Heart left ventricle (tissue), 16 donors: ENCODE measurements at regions not wholly inside any gene's neighbourhood (a gene's known extent, or its start where the extent isn't known, plus 50 kb on each side); places are given as distances from the start of the nearest gene placed in this dataset.

Experiments
- ATAC-seq, 4 donors: fragments of 200-7000 bp; cut with Tn5 transposase; one replicate each; pipeline ENCODE4 v1.9.1; 2020 to 2022; ENCODE audit warnings: moderate library complexity in 4 of 4, mild to moderate bottlenecking in 3 of 4, moderate number of reproducible peaks in 1 of 4
- DNase-seq, 5 donors: peaks; one replicate each; pipeline ENCODE4 v3.0.0-alpha.2; 2020
- H3K27ac ChIP-seq, 12 donors: fragments of 200-600 bp; sonication (generic) in 4 of 12; one replicate each; pipeline versions ENCODE4 v1.5.0 to v1.8.0; 2016 to 2022; ENCODE audit warnings: mild to moderate bottlenecking in 2 of 12
- H3K27me3 ChIP-seq, 9 donors: fragments of 200-600 bp; sonication (generic) in 2 of 9; one replicate each; pipeline versions ENCODE4 v1.5.1 to v1.8.0; 2016 to 2022; ENCODE audit warnings: mild to moderate bottlenecking in 3 of 9
- H3K36me3 ChIP-seq, 9 donors: fragments of 200-600 bp; sonication (generic) in 2 of 9; one replicate each; pipeline versions ENCODE4 v1.5.0 to v1.8.0; 2018 to 2022; ENCODE audit warnings: mild to moderate bottlenecking in 2 of 9
- H3K4me1 ChIP-seq, 12 donors: fragments of 200-600 bp; sonication (generic) in 4 of 12; one replicate each; pipeline versions ENCODE4 v1.5.0 to v1.8.0; 2016 to 2022; ENCODE audit warnings: mild to moderate bottlenecking in 3 of 12
- H3K4me3 ChIP-seq, 12 donors: fragments of 200-600 bp; sonication (generic) in 4 of 12; one replicate each; pipeline versions ENCODE4 v1.5.0 to v1.8.0; 2017 to 2022; ENCODE audit warnings: mild to moderate bottlenecking in 9 of 12, moderate library complexity in 4 of 12
- H3K9me3 ChIP-seq, 12 donors: fragments of 200-600 bp; sonication (generic) in 4 of 12; one replicate each; pipeline versions ENCODE4 v1.5.0 to v1.8.0; 2016 to 2022; ENCODE audit warnings: mild to moderate bottlenecking in 1 of 12
- POLR2A ChIP-seq, 2 donors: fragments of 450-650 bp; IDR thresholded peaks; one replicate each; pipeline ENCODE4 v1.6.1; 2017; ENCODE audit warnings: antibody characterized with exemption in 2 of 2, mild to moderate bottlenecking in 2 of 2, moderate library complexity in 2 of 2
- WGBS, 4 donors: extraction: QIAGEN DNeasy Blood & Tissue Kit in 2 of 4; methylation state at CpG; one replicate each; pipeline versions ENCODE4 v1.1.5 to v1.1.7; 2013 to 2018; 5-methylcytosine and 5-hydroxymethylcytosine counted together
- intact Hi-C, 10 donors: fragments of 100-400 bp; cut with DNase I; formaldehyde crosslinking; loops; one replicate each; pipeline versions ENCODE4 v1.11.1 to v1.14.2; 2022
- TF ChIP-seq, protein P1 (sequence below), 12 donors: fragments of 200-600 bp; sonication (generic) in 4 of 12; IDR thresholded peaks; one replicate each; pipeline versions ENCODE4 v1.5.0 to v1.8.0; 2018 to 2022; ENCODE audit warnings: antibody characterized with exemption in 12 of 12, mild to moderate bottlenecking in 5 of 12
- donor health status: ischemic (EF 13 %, LVEDD 7.1; RV severe dilation, severe dysfunction).
- donor health status: healthy with polysubstance abuse.
- donor health status: DM: no; HTN: yes; CAD: no.
- donor health status: DM: no; HTN: no; CAD: no.
- donor health status: ischemic (EF 25% LVEDD 6.9; RV normal size, moderate dysfunction).
- donor health status: ischemic (EF 25% LVEDD 5.7; RV mildly dilated, moderate dysfunction).
- donor health status: healthy.
- donor health status: DM: yes; HTN: yes; CAD: no.
- donor health status: ischemic (EF 35%, LVEDD 5.7; RV mildly dilated, moderate dysfunction).
- donor health status: nonischemic (EF 11% LVEDD 7.7; RV severe dilation, severe dysfunction).
- donor health status: DM: yes; HTN: yes; CAD: no.
- donor health status: PGD.
- donor health status: ischemic (EF 29% LVEDD 5.4; RV normal size, mild dysfunction).
- donor health status: nonischemic (EF 23%, LVEDD 6.1; RV moderate dilation, normal function).

DNA sequence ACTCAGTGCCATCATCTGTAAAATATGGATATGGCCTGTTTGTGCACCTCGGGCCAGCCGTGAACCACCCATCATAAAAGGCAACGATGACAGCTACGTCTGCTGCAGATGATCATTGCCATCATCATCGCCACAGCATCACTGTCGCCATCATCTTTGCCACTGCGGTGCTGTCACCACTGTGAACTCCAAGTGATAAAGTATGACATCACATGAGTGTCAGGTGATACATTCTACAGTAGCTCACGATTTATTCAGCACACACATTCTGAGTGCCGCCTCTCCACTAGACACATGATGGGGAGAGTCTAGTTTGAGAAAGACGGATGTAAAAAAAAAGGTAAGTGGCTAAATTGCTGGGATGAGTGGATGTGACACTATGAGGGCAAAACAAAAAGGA, 755.4 kb upstream of the RAB6C start:
- H3K4me1 ChIP-seq, result no peaks in the 10 kb centered on the region
- TF ChIP-seq POLR2A (IDR thresholded peaks at IDR 0.05), result no peak
- TF ChIP-seq, protein P1, sequence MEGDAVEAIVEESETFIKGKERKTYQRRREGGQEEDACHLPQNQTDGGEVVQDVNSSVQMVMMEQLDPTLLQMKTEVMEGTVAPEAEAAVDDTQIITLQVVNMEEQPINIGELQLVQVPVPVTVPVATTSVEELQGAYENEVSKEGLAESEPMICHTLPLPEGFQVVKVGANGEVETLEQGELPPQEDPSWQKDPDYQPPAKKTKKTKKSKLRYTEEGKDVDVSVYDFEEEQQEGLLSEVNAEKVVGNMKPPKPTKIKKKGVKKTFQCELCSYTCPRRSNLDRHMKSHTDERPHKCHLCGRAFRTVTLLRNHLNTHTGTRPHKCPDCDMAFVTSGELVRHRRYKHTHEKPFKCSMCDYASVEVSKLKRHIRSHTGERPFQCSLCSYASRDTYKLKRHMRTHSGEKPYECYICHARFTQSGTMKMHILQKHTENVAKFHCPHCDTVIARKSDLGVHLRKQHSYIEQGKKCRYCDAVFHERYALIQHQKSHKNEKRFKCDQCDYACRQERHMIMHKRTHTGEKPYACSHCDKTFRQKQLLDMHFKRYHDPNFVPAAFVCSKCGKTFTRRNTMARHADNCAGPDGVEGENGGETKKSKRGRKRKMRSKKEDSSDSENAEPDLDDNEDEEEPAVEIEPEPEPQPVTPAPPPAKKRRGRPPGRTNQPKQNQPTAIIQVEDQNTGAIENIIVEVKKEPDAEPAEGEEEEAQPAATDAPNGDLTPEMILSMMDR (IDR thresholded peaks at IDR 0.05), result no peak
- no peak for ATAC-seq

DNA sequence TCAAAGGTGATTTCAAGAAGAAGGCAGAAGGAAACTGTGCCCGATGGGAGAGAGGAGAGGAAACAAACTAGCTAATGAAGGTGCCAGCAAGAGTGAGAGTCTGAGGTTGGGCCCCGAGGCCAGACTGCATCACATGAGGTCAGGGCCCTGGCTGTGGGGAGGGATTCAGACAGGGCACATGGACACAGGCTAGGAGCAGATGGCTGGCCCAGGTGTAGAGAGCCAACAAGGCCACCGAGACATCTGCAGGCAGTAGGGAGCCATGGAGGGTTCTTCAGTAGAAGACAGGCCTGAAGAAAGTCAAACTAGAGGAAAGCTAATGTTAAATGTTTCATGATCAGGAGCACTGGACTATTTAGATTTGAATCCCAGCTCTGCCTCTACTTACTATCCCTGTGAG, 755.0 kb upstream of the RAB6C start:
- Histone ChIP-seq H3K27ac (no peak overlapping the region), H3K27me3 (peaks cover 0 to 3% (median 0%) of the 10 kb centered on the region in 9 donors), H3K9me3 (no peaks in the 10 kb centered on the region), H3K36me3 (no peaks in the 10 kb centered on the region), H3K4me3 (no peak overlapping the region), H3K4me1 (no peaks in the 10 kb centered on the region)
- intact Hi-C loops, result no loop called here
- DNase-seq (no peak), ATAC-seq (no peak)
- no peak for TF ChIP-seq POLR2A (IDR thresholded peaks at IDR 0.05)
- TF ChIP-seq, protein P1 (IDR thresholded peaks at IDR 0.05), result no peak
- WGBS, 4 donors, result 80 to 95% (median 86%) methylated on average over 3 of the region's 3 CpGs

More for the DNA sequence above, 755.4 kb upstream of the RAB6C start:
- H3K27me3 ChIP-seq, result peaks cover 0 to 5% (median 0%) of the 10 kb centered on the region in 9 donors
- WGBS, 4 donors, result 73 to 85% (median 78%) methylated on average over 10 of the region's 10 CpGs
- no peaks in the 10 kb centered on the region for H3K9me3 ChIP-seq
- no peak overlapping the region for H3K4me3 ChIP-seq
- no peak for DNase-seq
- no peak overlapping the region for H3K27ac ChIP-seq
- intact Hi-C loops, result no loop called here
- H3K36me3 ChIP-seq, result no peaks in the 10 kb centered on the region

DNA sequence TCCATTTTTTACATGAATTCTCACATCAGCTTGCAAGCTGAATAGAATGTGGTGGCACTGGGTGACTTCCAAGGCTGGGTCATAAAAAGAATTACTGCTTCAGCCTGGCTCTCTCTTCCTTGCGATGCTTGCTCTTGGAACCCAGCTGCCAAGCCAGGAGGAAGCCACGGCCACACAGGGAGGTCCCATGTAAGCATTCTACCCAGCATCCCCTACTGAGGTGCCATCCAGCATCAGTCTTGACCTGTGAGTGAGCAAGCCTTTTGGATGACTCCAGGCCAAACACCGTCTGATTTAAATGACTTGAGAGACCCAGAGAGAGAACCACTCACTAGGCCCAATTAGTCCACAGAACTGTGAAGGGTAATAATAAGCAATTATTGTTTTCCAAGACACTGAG, 750.3 kb upstream of the RAB6C start:
- no peak overlapping the region for H3K27ac ChIP-seq
- DNase-seq (no peak), ATAC-seq (no peak)
- no peaks in the 10 kb centered on the region for H3K36me3 ChIP-seq
- H3K9me3 ChIP-seq, result no peaks in the 10 kb centered on the region
- TF ChIP-seq, protein P1 (IDR thresholded peaks at IDR 0.05), result no peak
- no peak for TF ChIP-seq POLR2A (IDR thresholded peaks at IDR 0.05)
- H3K27me3 ChIP-seq, result no peaks in the 10 kb centered on the region
- no peak overlapping the region for H3K4me3 ChIP-seq
- H3K4me1 ChIP-seq, result no peaks in the 10 kb centered on the region
- intact Hi-C loops, result no loop called here
- 62 to 89% (median 64%) methylated on average over 3 of the region's 3 CpGs for WGBS, 4 donors

DNA sequence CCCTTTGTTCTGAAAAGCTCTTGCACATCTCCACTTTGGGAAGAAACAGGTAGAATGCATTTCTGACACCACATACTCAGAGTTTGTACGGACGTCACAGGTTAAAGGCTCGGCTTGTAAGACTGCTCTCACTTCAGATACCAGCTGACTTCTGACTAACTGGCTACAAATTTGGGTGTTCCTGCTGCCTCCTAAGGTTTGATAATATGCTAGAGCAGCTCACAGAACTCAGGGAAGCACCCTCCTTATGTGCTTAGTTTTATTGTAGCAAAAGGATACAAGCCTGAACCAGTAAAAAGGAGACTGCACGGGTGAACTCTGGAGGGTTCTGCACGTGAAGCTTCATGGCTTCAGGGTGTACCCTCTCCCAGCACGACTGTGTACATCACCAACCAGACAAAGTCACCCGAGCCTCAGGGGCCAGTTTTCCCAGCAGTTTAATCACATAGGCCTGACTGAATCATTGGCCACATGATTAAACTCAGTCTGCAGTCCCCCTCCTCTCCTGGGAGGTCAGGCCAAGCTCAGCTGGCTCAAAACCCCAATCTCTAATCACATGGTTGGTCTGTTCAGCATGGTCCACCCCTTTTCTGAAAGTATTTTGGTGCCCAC, 749.5 kb upstream of the RAB6C start:
- H3K4me1 ChIP-seq, result no peaks in the 10 kb centered on the region
- H3K9me3 ChIP-seq, result no peaks in the 10 kb centered on the region
- intact Hi-C loops, result loop anchor here in 2 of 10 donors (10.0 kb wide), 1 partner anchor 495 kb away; no protein-coding TSS in a partner anchor
- ATAC-seq (no peak), DNase-seq (no peak)
- no peak overlapping the region for H3K4me3 ChIP-seq
- no peak for TF ChIP-seq POLR2A (IDR thresholded peaks at IDR 0.05)
- TF ChIP-seq, protein P1 (IDR thresholded peaks at IDR 0.05), result no peak
- 80 to 87% (median 85%) methylated on average over 7 of the region's 7 CpGs for WGBS, 4 donors
- H3K27me3 ChIP-seq, result no peaks in the 10 kb centered on the region
- H3K27ac ChIP-seq, result no peak overlapping the region
- no peaks in the 10 kb centered on the region for H3K36me3 ChIP-seq
